Duodenal mucosa (tissue), 2 donors: ENCODE measurements at regions not wholly inside any gene's neighbourhood (a gene's known extent, or its start where the extent isn't known, plus 50 kb on each side); places are given as distances from the start of the nearest gene placed in this dataset.
"Not testable (repeated sequence)": the region's sequence is repeated elsewhere in the genome, so short reads cannot be mapped to it uniquely, and the experiment has no call there.

Source experiments
- H3K27ac ChIP-seq: one replicate; pipeline ENCODE4 v1.7.0; 2013; ENCODE audit warnings: low read depth, low read length
- H3K27me3 ChIP-seq, 2 donors: one replicate each; pipeline ENCODE4 v1.7.0; 2013; ENCODE audit warnings: low read length in 2 of 2, control low read depth in 1 of 2; ENCODE audit not compliant: insufficient read depth in 2 of 2, control insufficient read depth in 1 of 2
- H3K36me3 ChIP-seq, 2 donors: one replicate each; pipeline ENCODE4 v1.7.0; 2013; ENCODE audit warnings: low read length in 2 of 2, control low read depth in 1 of 2; ENCODE audit not compliant: insufficient read depth in 2 of 2, control insufficient read depth in 1 of 2
- H3K4me1 ChIP-seq, 2 donors: one replicate each; pipeline ENCODE4 v1.7.0; 2013; ENCODE audit warnings: low read length in 2 of 2, control low read depth in 1 of 2; ENCODE audit not compliant: insufficient read depth in 2 of 2, control insufficient read depth in 1 of 2
- H3K4me3 ChIP-seq, 2 donors: one replicate each; pipeline ENCODE4 v1.7.0; 2013; ENCODE audit warnings: low read length in 2 of 2, low read depth in 1 of 2
- H3K9ac ChIP-seq, 2 donors: one replicate each; pipeline ENCODE4 v1.7.0; 2013; ENCODE audit warnings: low read length in 2 of 2, low read depth in 1 of 2
- H3K9me3 ChIP-seq, 2 donors: one replicate each; pipeline ENCODE4 v1.7.0; 2013; ENCODE audit warnings: low read length in 2 of 2, control low read depth in 1 of 2; ENCODE audit not compliant: control insufficient read depth in 1 of 2

DNA sequence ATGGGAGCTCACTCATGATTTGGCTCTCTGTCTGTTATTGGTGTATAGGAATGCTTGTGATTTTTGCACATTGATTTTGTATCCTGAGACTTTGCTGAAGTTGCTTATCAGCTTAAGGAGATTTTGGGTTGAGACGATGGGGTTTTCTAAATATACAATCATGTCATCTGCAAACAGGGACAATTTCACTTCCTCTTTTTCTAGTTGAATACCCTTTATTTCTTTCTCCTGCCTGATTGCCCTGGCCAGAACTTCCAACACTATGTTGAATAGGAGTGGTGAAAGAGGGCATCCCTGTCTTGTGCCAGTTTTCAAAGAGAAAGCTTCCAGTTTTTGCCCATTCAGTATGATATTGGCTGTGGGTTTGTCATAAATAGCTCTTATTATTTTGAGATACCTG is 173.8 kb upstream of the ZNF521 start:
- H3K4me1 ChIP-seq, H3K9me3 ChIP-seq, H3K27me3 ChIP-seq, H3K4me3 ChIP-seq, H3K27ac ChIP-seq, H3K9ac ChIP-seq, H3K36me3 ChIP-seq: not testable (repeated sequence)

DNA sequence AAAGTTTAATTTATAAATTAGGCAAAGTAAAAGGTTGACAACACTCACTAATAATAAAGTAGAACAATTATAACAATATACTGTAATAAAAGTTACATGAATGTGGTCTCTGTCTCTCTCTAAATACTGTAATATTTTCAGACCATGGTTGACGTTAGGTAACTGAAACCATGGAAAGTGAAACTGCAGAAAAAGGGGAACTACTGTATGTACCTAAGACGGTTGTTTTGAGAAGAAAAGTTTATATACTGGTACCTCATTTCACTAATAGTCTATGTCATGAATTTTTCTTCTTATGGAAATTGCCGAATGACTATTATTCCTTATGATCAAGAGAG is 166.7 kb upstream of the ZNF521 start:
- Histone ChIP-seq H3K9me3 (no peaks in the 10 kb centered on the region), H3K36me3 (no peaks in the 10 kb centered on the region), H3K9ac (no peak overlapping the region), H3K27ac (no peak overlapping the region), H3K4me3 (no peak overlapping the region), H3K27me3 (no peaks in the 10 kb centered on the region), H3K4me1 (no peaks in the 10 kb centered on the region)

DNA sequence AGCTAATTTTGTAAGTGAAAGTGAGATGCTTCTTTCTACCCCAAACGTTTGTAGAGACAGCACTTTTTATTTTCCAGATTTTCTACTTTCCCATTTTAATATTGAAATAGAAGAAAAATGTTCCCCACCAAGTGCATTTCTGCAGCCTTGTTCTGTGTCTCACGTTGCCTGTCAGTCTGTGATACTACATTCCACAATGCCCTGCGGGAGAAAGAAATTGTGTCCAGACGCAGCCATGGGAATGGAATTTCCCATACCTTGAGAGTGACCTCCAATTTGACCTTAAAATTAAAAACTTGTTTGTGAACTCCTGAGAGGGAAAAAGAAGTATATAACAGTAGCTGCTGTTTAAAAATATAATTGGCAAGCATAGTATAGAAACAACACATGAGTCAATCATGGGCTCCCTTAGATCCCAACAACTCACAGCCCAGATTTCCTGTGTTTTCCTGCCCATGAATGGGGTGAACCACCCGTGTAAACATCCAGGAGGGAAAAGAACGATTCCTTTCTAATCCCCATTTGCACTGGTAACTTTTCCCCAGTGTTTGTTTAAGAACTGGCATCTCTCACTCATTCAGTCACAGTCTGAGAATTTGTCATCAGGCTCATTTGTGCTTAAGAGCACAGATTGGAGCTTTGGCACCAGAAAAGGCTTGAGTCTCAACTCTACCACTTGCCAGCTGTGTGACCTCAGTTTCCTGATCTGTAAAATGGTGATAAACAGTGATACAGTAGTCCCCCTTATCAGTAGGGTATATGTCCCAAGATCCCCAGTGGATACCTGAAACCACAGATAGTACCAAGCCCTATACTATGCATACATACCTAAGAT is 166.1 kb upstream of the ZNF521 start:
- H3K27ac ChIP-seq: no peak overlapping the region
- H3K4me1 ChIP-seq: no peaks in the 10 kb centered on the region
- no peaks in the 10 kb centered on the region for H3K27me3 ChIP-seq
- H3K36me3 ChIP-seq: no peaks in the 10 kb centered on the region
- H3K9ac ChIP-seq: no peak overlapping the region
- no peaks in the 10 kb centered on the region for H3K9me3 ChIP-seq
- no peak overlapping the region for H3K4me3 ChIP-seq

DNA sequence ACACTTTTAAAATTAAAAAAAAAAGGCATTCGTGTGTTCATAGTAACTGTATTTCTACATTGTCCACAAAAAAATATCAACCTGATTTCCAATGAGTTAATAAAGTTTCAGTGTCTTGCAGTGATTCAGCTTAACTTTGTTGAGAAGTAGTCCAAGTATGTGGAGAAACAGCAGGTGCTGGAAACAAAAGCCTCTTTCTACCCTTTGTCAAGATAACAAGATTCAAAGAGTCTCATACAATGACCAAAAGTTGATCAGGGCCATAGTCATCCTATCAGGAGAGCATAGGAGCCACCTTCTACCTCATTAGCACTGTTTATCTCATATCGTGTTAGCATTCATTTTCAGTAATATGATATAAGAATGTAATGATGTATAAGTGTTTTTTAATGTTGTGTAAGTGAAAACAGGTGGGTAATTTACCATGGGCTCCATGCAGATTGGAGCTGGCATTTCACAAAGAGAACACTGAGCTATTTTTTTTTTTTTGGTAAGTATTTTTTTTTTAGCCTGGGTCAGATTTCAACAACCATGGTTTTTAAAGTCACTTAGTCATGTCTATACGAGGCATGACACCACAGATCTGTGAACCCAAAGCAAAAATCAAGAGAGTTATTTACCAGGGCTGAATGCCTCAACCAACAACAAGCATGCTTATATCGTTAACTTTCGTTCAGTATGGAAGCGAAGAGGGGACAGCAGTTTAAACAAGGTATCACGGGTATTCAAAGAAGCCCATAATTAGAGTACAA is 165.0 kb upstream of the ZNF521 start:
- H3K27ac ChIP-seq: no peak overlapping the region
- no peaks in the 10 kb centered on the region for H3K27me3 ChIP-seq
- no peak overlapping the region for H3K4me3 ChIP-seq
- no peaks in the 10 kb centered on the region for H3K9me3 ChIP-seq
- no peaks in the 10 kb centered on the region for H3K36me3 ChIP-seq
- no peak overlapping the region for H3K9ac ChIP-seq
- no peaks in the 10 kb centered on the region for H3K4me1 ChIP-seq

DNA sequence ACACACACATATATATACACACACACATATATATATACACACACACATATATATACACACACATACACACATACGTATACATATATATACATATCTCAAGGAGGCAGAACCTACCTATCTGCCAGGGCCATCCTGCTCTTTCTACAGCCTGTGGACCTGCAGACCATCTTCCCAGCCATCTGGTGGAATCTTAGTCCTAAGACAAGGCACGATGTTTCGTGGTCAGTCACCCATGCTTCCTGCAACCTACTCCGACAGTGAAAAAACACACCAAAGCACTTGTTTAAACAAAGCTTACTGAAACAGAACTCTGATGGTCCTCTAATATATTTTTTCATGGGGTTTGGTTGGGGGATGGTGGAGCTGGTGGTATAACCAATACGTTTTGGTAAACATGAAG is 164.2 kb upstream of the ZNF521 start:
- Histone ChIP-seq H3K27ac (no peak overlapping the region), H3K4me1 (no peaks in the 10 kb centered on the region), H3K27me3 (no peaks in the 10 kb centered on the region), H3K9ac (no peak overlapping the region), H3K4me3 (no peak overlapping the region), H3K9me3 (no peaks in the 10 kb centered on the region), H3K36me3 (no peaks in the 10 kb centered on the region)

DNA sequence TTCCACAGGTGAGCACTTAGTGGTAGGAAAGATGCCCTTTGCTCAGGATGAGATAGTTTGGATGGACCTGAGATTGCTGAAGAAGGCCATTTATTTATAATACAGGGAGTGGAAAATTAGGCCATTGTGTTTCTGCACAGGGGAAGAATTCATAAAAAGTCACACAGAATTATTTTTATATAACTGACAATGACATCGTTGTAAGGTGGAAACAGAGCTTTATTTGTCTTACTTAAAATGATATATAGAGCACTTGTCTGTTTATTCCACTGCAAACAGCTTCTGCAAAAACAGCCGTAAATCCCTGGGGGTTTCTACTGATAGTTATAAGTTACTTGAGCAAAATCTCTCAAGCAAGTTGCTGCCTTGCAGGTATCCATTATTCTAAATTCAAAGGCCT is 158.1 kb upstream of the ZNF521 start:
- H3K4me3 ChIP-seq: no peak overlapping the region
- no peaks in the 10 kb centered on the region for H3K36me3 ChIP-seq
- no peak overlapping the region for H3K9ac ChIP-seq
- no peaks in the 10 kb centered on the region for H3K4me1 ChIP-seq
- no peak overlapping the region for H3K27ac ChIP-seq
- no peaks in the 10 kb centered on the region for H3K27me3 ChIP-seq
- H3K9me3 ChIP-seq: no peaks in the 10 kb centered on the region

DNA sequence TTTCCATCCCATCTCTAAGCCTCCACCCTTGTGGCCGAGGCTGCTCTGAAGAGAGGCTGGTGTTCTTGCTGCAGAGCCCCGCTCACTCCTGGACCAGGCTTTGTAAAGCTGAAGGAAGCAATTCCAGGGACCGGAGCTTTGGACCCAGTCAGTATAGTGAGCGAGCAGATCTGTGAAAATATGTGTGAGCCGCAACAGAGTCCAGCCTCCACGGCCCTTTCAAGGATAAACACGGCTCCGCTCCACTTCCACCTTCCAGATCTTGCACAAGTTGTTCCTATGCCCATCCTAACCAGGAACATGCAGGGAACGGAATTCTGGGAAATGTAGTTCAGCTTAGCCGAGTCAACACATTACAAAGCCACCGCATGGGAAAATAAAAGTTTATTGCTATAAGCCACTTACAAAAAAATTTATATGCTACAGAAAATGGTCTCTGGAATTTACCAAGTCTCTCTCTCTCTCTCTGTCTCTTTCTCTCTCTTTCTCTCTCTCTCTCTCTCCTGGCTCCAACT is 151.7 kb upstream of the ZNF521 start:
- Histone ChIP-seq H3K9me3 (no peaks in the 10 kb centered on the region), H3K27ac (no peak overlapping the region), H3K4me3 (peak overlapping the region; percentile 40 to 63), H3K27me3 (no peaks in the 10 kb centered on the region), H3K4me1 (no peaks in the 10 kb centered on the region), H3K36me3 (no peaks in the 10 kb centered on the region), H3K9ac (peak overlapping the region in 1 of 2 donors; percentile 17)

DNA sequence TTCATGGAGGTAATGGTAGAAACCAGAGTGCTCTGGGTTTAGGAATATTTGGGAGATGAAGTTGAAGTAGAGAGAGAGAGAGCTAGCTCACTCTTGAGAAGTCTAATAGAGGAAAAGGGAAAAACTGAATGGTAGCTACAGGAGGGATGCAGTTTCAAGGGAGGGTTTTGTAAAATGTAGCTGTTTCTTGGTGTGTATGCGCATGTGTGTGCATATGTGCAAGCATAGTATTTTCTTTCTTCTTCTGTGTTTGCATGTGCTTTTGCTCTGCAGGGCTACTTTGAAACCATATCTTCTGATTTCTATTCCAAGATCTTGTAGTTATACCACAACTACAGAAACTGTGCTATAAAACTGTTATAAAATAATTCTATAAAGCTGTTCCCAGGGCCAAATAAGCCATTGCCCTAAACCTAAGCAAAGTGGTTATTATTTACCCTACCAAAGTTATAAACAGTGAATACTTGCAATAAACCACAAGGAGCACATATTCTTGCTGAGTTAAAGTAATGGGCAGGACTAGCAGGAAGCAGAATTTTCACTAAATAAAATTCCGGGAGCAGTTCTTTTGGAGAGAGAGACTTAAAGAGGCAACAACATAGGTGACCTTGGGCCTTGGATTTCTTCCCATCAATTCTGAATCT is 145.3 kb upstream of the ZNF521 start:
- Histone ChIP-seq H3K36me3 (no peaks in the 10 kb centered on the region), H3K4me1 (no peaks in the 10 kb centered on the region)

DNA sequence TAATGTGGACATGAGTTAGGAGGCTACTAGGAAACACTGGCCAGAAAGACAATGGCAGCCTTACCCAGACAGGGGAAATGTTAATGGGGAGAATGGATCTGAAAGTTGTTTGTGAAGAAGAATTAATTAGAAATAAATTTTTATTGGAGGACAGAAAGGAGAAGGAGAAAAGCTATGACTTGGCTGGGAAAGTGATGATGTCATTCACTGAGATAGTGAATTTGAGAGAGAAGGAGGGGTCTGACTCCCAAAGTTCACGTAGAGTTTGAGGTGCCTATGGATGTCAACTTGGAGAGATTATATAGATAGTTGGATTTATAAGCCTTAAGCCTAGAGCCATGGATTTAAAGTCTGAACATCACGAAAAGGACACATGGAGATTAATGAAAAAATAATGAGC is 144.6 kb upstream of the ZNF521 start:
- H3K27ac ChIP-seq: no peak overlapping the region
- H3K27me3 ChIP-seq: no peaks in the 10 kb centered on the region
- no peaks in the 10 kb centered on the region for H3K9me3 ChIP-seq
- no peaks in the 10 kb centered on the region for H3K36me3 ChIP-seq
- no peaks in the 10 kb centered on the region for H3K4me1 ChIP-seq
- H3K9ac ChIP-seq: no peak overlapping the region
- H3K4me3 ChIP-seq: no peak overlapping the region

More for the DNA sequence above, 145.3 kb upstream of the ZNF521 start:
- Histone ChIP-seq H3K27me3 (no peaks in the 10 kb centered on the region), H3K4me3 (no peak overlapping the region), H3K9me3 (no peaks in the 10 kb centered on the region), H3K9ac (no peak overlapping the region), H3K27ac (no peak overlapping the region)

DNA sequence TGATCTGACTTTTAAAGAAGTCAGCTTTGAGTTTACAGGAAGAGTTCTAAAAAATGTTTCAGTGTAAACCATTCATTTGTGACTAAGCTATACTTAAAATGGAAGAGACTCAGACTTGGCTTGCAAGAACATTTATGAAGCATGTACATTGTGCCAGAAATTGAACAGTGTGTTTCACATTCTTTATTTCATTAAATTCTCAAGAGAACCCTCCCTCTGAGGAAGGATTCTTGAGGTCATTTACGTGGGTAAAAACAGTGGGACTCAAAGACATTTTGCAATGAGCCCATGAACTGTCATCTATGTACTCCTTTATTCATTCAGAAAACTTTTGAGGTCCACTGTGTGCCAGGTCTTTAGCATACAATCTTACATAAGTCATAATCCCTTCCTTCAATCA is 143.6 kb upstream of the ZNF521 start:
- no peaks in the 10 kb centered on the region for H3K27me3 ChIP-seq
- no peak overlapping the region for H3K27ac ChIP-seq
- H3K9me3 ChIP-seq: no peaks in the 10 kb centered on the region
- H3K4me3 ChIP-seq: no peak overlapping the region
- H3K36me3 ChIP-seq: no peaks in the 10 kb centered on the region
- no peaks in the 10 kb centered on the region for H3K4me1 ChIP-seq
- H3K9ac ChIP-seq: no peak overlapping the region
